ENCODE measurements at regions not wholly inside any gene's neighbourhood (a gene's known extent, or its start where the extent isn't known, plus 50 kb on each side); places are given as distances from the start of the nearest gene placed in this dataset.

- TF ChIP-seq FOSL1 (IDR thresholded peaks at IDR 0.05; ENCODE audit: low read depth) (peak; percentile 91), SRF (IDR thresholded peaks at IDR 0.05; ENCODE audit: low read depth) (peak; percentile 62; the same call in 1 of the 2 replicates)
These were observed 438.8 kb downstream of the EFNB2 start (continued) for GRCh38 chr13:106096661-106097092.

- no peaks in the 10 kb centered on the region for H4K20me1 ChIP-seq (ENCODE audit: insufficient read depth)
- no peaks in the 10 kb centered on the region for H3K9me3 ChIP-seq (ENCODE audit: control insufficient read depth in 1 of 2, insufficient read depth in 1 of 2, low read depth in 1 of 2, low read length in 2 of 2)
- no peak overlapping the region for H2AFZ ChIP-seq (ENCODE audit: low read depth, low read length, poor library complexity, severe bottlenecking)
- no peaks in the 10 kb centered on the region for H3K36me3 ChIP-seq (ENCODE audit: control insufficient read depth in 1 of 2, insufficient read depth in 2 of 2, low read length in 2 of 2)
- no peak overlapping the region for H3K9ac ChIP-seq (ENCODE audit: low read length)
- no peaks in the 10 kb centered on the region for H3K9me2 ChIP-seq (ENCODE audit: insufficient read depth)
- POLR2A ChIA-PET = interaction anchor here (0.7 kb wide), 1 partner anchor 440 kb away, joined by 3 read pairs; the partner anchor contains the start of gene EFNB2
- peak overlapping the region; percentile 65; the same call in 1 of the 2 replicates for H3K27ac ChIP-seq (ENCODE audit: low read depth, low read length)
- ATAC-seq = no peak
- no peaks in the 10 kb centered on the region for H3K79me2 ChIP-seq (ENCODE audit: insufficient read depth, low read length)
- RAD21 ChIA-PET (ENCODE audit: low non-redundant PET in 1 of 2, low total read pairs in 2 of 2, uncharacterized antibody in 2 of 2, unreplicated experiment in 2 of 2) = no interaction called here
- H3K4me3 ChIP-seq (replicated peaks in 1 of 2; ENCODE audit: low read depth in 1 of 2, low read length in 2 of 2) = peak overlapping the region in 1 of 2 experiments; percentile 18; a peak in 1 of 4 replicates
- BruUV-seq (replicated peaks) = no TSS peak
- DNase-seq (ENCODE audit: low read depth, low spot score) = no peak
- TF ChIP-seq EZH2 (IDR thresholded peaks at IDR 0.05) (no peak), REST (IDR thresholded peaks at IDR 0.05; ENCODE audit: low read depth) (no peak), ZNF274 (IDR thresholded peaks at IDR 0.05; ENCODE audit: low read depth, low read length) (no peak), CBX3 (IDR thresholded peaks at IDR 0.05; ENCODE audit: low read depth) (no peak), EZH2phosphoT487 (IDR thresholded peaks at IDR 0.05; ENCODE audit: borderline replicate concordance) (no peak)
- intact Hi-C loops (cut with micrococcal nuclease) = loop anchor here (5.0 to 10.0 kb wide), 2 partner anchors 249 to 436 kb away; no protein-coding TSS in a partner anchor
- peak overlapping the region; percentile 66 for H3K4me2 ChIP-seq (ENCODE audit: low read length)
- CTCF ChIA-PET = no interaction called here
- no peaks in the 10 kb centered on the region for H3K27me3 ChIP-seq (ENCODE audit: insufficient read depth, low read length)
- peaks cover 56 to 59% of the 10 kb centered on the region in 2 experiments for H3K4me1 ChIP-seq (ENCODE audit: control insufficient read depth in 1 of 2, insufficient read depth in 2 of 2, low read length in 2 of 2)
These were observed 439.5 kb downstream of the EFNB2 start for GRCh38 chr13:106095919-106096318.

Measured in HCT116 (cell line).